DND-41 (cell line): ENCODE measurements at regions not wholly inside any gene's neighbourhood (a gene's known extent, or its start where the extent isn't known, plus 50 kb on each side); places are given as distances from the start of the nearest gene placed in this dataset.

Source experiments
- CTCF ChIP-seq: IDR thresholded peaks from 2 replicates; pipeline ENCODE4 v1.5.1; 2012; ENCODE audit warnings: borderline replicate concordance, low read length, moderate library complexity, mild to moderate bottlenecking; ENCODE audit not compliant: poor library complexity, severe bottlenecking; ENCODE audit errors: extremely low read depth
- EZH2 ChIP-seq: IDR thresholded peaks from 3 replicates; pipeline ENCODE4 v1.6.1; 2012; ENCODE audit warnings: borderline replicate concordance, low read depth, mild to moderate bottlenecking, moderate library complexity, low read length, inconsistent platforms; ENCODE audit not compliant: severe bottlenecking

- TF ChIP-seq CTCF: no peak
- TF ChIP-seq EZH2: no peak
Measured at GRCh38 chr12:107472308-107472707, 213.3 kb upstream of the PWP1 start.
